H7 (cell line): ENCODE measurements at regions not wholly inside any gene's neighbourhood (a gene's known extent, or its start where the extent isn't known, plus 50 kb on each side); places are given as distances from the start of the nearest gene placed in this dataset.
A peak's percentile ranks its signal among the peaks of the same experiment; 100 is the strongest.

Experiments used
- DNase-seq: peaks from one replicate; pipeline ENCODE4 v3.0.0; 2012
- H3K27me3 ChIP-seq: 2 replicates; pipeline ENCODE4 v1.6.0; 2011; ENCODE audit warnings: mild to moderate bottlenecking, low read length; ENCODE audit not compliant: control insufficient read depth, insufficient read depth
- H3K36me3 ChIP-seq: replicated peaks from 2 replicates; pipeline ENCODE4 v1.5.1; 2011; ENCODE audit warnings: low read length; ENCODE audit not compliant: control insufficient read depth, insufficient read depth
- H3K4me3 ChIP-seq: 2 replicates; pipeline ENCODE4 v1.5.1; 2011; ENCODE audit warnings: low read depth, mild to moderate bottlenecking, control low read depth, low read length, moderate library complexity; ENCODE audit not compliant: insufficient read depth

DNA sequence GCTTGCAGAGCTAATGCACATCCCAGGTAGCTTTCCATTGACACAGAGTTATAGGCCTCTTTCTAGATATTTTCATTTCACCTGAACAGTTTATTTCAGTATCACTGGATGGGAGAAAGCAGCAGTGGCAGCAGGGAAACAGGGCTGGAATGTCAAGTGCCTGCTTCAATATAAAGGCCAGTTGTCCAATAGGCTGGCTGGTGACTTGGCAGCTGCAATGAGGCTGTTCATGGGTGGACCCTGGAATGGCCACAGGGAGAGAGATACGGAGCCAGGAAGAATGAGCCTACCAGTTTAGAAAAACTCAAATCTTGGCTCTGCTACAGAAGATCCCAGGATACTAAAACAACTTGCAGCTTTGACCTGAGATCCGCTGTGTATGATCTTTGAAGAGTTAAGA, 185.0 kb downstream of the BCL11A start:
- no peak for DNase-seq
- H3K36me3 ChIP-seq, result no peaks in the 10 kb centered on the region
- H3K4me3 ChIP-seq, result no peak overlapping the region
- H3K27me3 ChIP-seq, result no peaks in the 10 kb centered on the region

GRCh38 chr2:60366135-60366712, 187.2 kb downstream of the BCL11A start:
- no peaks in the 10 kb centered on the region for H3K36me3 ChIP-seq
- no peak overlapping the region for H3K4me3 ChIP-seq
- no peaks in the 10 kb centered on the region for H3K27me3 ChIP-seq
- DNase-seq, result no peak

- no peaks in the 10 kb centered on the region for H3K27me3 ChIP-seq
- no peak for DNase-seq
These were observed 187.9 kb downstream of the BCL11A start for GRCh38 chr2:60365556-60365955.

DNA sequence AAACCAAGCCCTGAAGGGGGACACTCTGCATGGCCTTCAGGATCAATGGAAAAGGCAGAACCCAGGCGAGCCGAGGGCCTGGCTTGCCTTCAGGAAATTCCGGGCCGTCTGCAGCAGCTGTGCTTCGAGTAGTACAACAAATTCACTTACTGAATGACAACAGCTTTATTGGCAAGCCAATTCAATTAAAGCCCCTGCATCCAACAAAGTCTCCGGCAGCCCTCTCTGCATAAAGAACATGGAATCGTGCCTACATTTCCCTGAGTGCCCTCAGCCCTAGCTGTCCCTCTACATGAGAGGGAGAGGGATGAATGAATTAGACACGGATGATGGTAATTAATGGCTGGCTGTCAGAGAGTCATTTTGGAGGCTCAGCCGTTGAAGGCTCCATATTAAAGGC, 189.0 kb downstream of the BCL11A start:
- H3K27me3 ChIP-seq, result no peaks in the 10 kb centered on the region
- no peak for DNase-seq
- H3K4me3 ChIP-seq, result no peak overlapping the region
- H3K36me3 ChIP-seq, result no peaks in the 10 kb centered on the region

More at GRCh38 chr2:60365556-60365955, 187.9 kb downstream of the BCL11A start:
- H3K36me3 ChIP-seq, result no peaks in the 10 kb centered on the region
- no peak overlapping the region for H3K4me3 ChIP-seq

- DNase-seq, result no peak
- no peaks in the 10 kb centered on the region for H3K36me3 ChIP-seq
- no peak overlapping the region for H3K4me3 ChIP-seq
- no peaks in the 10 kb centered on the region for H3K27me3 ChIP-seq
These were observed 192.0 kb downstream of the BCL11A start for GRCh38 chr2:60361498-60361897.

- DNase-seq, result no peak
- Histone ChIP-seq H3K36me3 (no peaks in the 10 kb centered on the region), H3K4me3 (no peak overlapping the region), H3K27me3 (no peaks in the 10 kb centered on the region)
These were observed 193.9 kb downstream of the BCL11A start for GRCh38 chr2:60359569-60359968.

- Histone ChIP-seq H3K4me3 (no peak overlapping the region), H3K36me3 (no peaks in the 10 kb centered on the region), H3K27me3 (no peaks in the 10 kb centered on the region)
- DNase-seq, result no peak
These were observed 195.0 kb downstream of the BCL11A start for GRCh38 chr2:60358476-60358875.

- no peak for DNase-seq
- H3K36me3 ChIP-seq, result no peaks in the 10 kb centered on the region
- H3K4me3 ChIP-seq, result no peak overlapping the region
- no peaks in the 10 kb centered on the region for H3K27me3 ChIP-seq
These were observed 195.5 kb downstream of the BCL11A start for GRCh38 chr2:60357996-60358395.

DNA sequence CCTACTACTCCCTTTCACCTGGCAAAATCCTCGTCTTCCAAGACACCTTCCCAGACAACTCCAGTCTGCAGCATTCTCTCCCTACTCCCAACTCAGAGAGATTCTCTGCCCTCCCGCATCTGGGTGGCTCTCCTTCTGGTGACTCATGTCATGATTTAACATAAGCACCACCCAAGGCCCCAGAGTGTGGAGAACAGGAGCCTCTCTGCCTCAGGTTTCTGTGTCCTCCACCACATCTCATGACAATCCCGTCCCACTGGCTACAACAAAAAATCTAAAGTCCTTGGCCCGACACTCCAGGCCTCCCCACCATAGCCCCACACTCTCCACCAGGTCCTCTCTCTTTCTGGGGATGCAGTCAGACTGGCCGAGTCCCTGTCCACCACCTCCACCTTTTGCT, 197.1 kb downstream of the BCL11A start:
- DNase-seq, result no peak
- H3K4me3 ChIP-seq, result no peak overlapping the region
- no peaks in the 10 kb centered on the region for H3K27me3 ChIP-seq
- no peaks in the 10 kb centered on the region for H3K36me3 ChIP-seq

- DNase-seq, result no peak
- Histone ChIP-seq H3K27me3 (no peaks in the 10 kb centered on the region), H3K36me3 (no peaks in the 10 kb centered on the region), H3K4me3 (no peak overlapping the region)
These were observed 197.6 kb downstream of the BCL11A start for GRCh38 chr2:60355849-60356261.

- Histone ChIP-seq H3K27me3 (no peaks in the 10 kb centered on the region), H3K36me3 (no peaks in the 10 kb centered on the region), H3K4me3 (no peak overlapping the region)
- DNase-seq, result no peak
These were observed 198.7 kb downstream of the BCL11A start for GRCh38 chr2:60354713-60355112.

- no peak overlapping the region for H3K4me3 ChIP-seq
- no peak for DNase-seq
- no peaks in the 10 kb centered on the region for H3K27me3 ChIP-seq
- no peaks in the 10 kb centered on the region for H3K36me3 ChIP-seq
These were observed 199.6 kb downstream of the BCL11A start for GRCh38 chr2:60353863-60354262.

DNA sequence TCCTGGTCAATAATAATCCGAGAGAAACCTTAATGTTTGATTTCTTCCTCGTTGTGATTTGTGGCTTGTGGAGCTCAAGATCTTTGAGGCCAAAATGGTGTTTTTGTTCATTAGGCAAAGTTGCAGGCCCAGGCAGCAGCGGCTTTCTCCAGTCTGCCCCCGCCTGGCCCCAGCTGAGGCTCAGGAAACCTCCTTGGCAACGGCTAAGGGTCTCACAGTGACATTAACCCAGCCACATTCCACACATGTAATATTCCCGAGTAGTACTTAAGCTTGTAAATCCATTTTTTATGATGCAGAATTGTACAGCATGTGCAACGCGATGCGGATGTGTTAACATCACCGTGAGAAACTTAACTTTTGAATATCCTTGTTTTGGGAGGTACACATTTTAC, 200.1 kb downstream of the BCL11A start:
- no peaks in the 10 kb centered on the region for H3K27me3 ChIP-seq
- H3K4me3 ChIP-seq, result no peak overlapping the region
- H3K36me3 ChIP-seq, result no peaks in the 10 kb centered on the region
- DNase-seq, result peak; percentile 58

GRCh38 chr2:60352491-60353405, 200.7 kb downstream of the BCL11A start:
- no peak overlapping the region for H3K4me3 ChIP-seq
- no peak for DNase-seq
- H3K27me3 ChIP-seq, result no peaks in the 10 kb centered on the region
- H3K36me3 ChIP-seq, result no peaks in the 10 kb centered on the region

DNA sequence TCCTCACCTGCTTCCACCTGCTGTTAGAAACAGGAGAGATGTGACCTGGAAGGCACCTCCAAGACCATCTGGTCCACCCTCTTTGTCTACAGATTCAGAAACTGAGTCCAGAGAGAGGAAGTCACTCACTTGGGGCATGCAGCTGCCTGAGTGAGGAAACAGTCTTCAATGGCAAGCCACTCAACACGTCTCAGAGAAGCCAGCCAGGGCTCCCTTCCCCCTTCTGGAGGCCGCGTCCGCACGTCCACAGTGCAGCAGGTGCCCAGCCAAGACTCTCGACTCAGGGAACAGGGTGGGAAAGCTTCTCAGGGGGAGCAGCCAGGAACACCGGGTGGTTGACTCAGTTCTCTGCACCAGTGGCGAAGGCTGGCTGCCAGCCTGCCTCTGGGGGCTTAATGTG, 201.7 kb downstream of the BCL11A start:
- H3K4me3 ChIP-seq, result no peak overlapping the region
- H3K27me3 ChIP-seq, result no peaks in the 10 kb centered on the region
- H3K36me3 ChIP-seq, result no peaks in the 10 kb centered on the region
- no peak for DNase-seq
